ENCODE measurements at regions not wholly inside any gene's neighbourhood (a gene's known extent, or its start where the extent isn't known, plus 50 kb on each side); places are given as distances from the start of the nearest gene placed in this dataset.

DNA sequence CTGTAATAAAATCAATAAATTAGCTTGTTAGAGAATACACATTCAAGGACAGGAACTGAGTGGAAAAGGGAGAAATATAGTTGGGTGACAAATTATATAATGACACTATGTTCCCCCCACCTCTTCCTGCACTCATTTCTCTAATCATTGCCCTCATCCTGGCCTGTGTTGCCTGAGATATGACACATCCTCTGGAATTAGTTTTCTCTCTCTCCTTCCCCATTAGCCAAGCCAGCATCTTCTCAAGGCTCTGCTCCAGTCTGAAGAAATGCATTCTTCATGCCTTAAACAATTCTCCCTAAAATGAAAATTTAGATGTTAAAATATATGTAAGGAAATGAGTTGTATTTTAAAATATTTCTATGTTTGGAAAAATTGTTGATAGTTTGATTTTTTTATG is 280.3 kb downstream of the POU4F1 start:
- Histone ChIP-seq H3K27ac (ENCODE audit: low read depth, low read length) (no peak overlapping the region), H3K9me3 (ENCODE audit: control insufficient read depth, insufficient read depth, low read length) (no peaks in the 10 kb centered on the region), H3K4me3 (ENCODE audit: low read depth, low read length) (no peak overlapping the region), H3K4me1 (ENCODE audit: control insufficient read depth, insufficient read depth, low read length) (no peaks in the 10 kb centered on the region), H3K27me3 (ENCODE audit: control insufficient read depth, insufficient read depth, low read length) (no peaks in the 10 kb centered on the region), H3K36me3 (ENCODE audit: control insufficient read depth, insufficient read depth, low read length) (no peaks in the 10 kb centered on the region)
- no peak for DNase-seq (ENCODE audit: low read depth in 4 of 6, low spot score in 6 of 6)

DNA sequence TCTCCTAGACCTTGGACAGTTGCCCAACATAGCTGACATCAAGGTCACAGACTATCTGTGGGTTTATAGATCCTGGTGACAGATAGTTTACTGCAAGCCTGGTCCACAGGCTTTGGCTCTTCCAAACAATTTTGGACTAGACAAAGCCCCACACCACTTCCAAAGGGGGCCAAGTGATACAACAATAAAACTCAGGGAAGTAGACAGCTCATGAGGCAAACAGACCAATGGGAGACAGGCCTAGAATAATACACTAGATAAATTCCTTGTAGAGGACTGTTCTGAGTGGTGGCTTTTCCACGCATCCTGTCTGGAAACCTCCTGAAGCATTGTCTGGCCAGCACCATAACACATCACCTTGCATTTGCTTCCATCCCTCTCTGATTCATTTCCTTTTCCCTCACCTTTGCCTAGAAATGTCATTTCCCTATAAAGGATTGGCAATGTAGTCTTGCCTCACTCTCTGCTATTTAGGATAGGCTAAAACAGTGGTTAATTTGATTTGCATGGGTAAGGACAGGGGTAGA is 284.2 kb downstream of the POU4F1 start:
- no peaks in the 10 kb centered on the region for H3K9me3 ChIP-seq (ENCODE audit: control insufficient read depth, insufficient read depth, low read length)
- H3K4me3 ChIP-seq (ENCODE audit: low read depth, low read length), result no peak overlapping the region
- H3K36me3 ChIP-seq (ENCODE audit: control insufficient read depth, insufficient read depth, low read length), result no peaks in the 10 kb centered on the region
- no peak for DNase-seq (ENCODE audit: low read depth in 4 of 6, low spot score in 6 of 6)
- H3K27me3 ChIP-seq (ENCODE audit: control insufficient read depth, insufficient read depth, low read length), result no peaks in the 10 kb centered on the region
- H3K4me1 ChIP-seq (ENCODE audit: control insufficient read depth, insufficient read depth, low read length), result no peaks in the 10 kb centered on the region
- no peak overlapping the region for H3K27ac ChIP-seq (ENCODE audit: low read depth, low read length)
- 83% methylated on average over 1 of the region's 1 CpG for WGBS (ENCODE audit: insufficient coverage)

DNA sequence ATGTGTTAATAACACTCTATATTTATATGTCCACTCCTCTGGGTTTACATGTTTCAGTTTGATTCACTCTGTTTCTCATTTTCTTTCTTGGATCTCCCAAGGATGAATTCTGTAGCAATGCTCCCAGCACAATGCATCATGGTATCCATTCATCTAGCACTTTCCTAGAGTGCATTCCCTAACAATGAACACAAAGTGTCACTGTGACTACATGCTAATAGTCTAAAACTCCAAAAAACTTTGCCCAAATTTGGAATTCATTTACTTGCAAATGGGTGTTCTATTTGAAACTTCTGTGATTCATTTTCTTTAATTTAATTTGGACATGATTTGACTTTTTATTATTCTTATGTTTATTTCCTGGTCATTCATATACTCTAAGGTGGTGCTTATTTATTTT is 286.3 kb downstream of the POU4F1 start:
- Histone ChIP-seq H3K4me3 (ENCODE audit: low read depth, low read length) (no peak overlapping the region), H3K27me3 (ENCODE audit: control insufficient read depth, insufficient read depth, low read length) (no peaks in the 10 kb centered on the region), H3K9me3 (ENCODE audit: control insufficient read depth, insufficient read depth, low read length) (no peaks in the 10 kb centered on the region), H3K27ac (ENCODE audit: low read depth, low read length) (no peak overlapping the region), H3K36me3 (ENCODE audit: control insufficient read depth, insufficient read depth, low read length) (no peaks in the 10 kb centered on the region), H3K4me1 (ENCODE audit: control insufficient read depth, insufficient read depth, low read length) (no peaks in the 10 kb centered on the region)
- DNase-seq (ENCODE audit: low read depth in 4 of 6, low spot score in 6 of 6), result peak in 4 of 6 donors; percentile 17 to 81 (median 36)

DNA sequence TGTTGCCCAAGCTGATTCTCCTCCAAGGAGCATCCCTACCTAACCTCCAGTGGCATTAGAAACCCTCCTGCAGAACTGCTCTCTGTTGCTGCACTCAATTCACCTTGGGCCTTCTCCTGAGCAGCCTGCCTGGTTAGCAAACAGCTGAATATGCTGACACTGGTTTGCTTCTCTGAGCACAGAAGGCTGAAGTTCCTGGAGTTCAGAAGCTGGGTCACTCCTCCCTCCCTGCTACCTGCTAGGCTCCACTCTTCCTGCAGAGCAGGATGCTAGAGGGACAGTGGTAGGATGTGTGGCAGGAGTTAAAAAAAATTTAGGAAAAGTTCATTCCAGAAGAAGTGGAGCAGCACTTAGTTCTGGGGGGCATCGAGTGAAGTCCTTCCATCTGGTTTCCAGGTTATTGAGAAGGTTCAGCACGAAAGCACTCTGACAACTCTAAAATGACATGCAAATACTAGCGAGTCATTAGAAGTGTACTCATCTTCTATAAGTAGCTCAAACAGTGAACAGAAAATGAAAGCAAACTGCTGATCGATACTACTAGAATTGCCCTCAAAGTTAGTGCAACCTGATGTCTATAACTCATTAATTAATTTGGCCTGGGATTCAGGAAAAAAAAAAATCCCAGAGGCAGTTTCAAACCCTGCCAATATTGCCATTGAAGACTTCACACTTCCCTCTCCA is 293.7 kb downstream of the POU4F1 start:
- Histone ChIP-seq H3K27ac (ENCODE audit: low read depth, low read length) (no peak overlapping the region), H3K4me3 (ENCODE audit: low read depth, low read length) (no peak overlapping the region), H3K4me1 (ENCODE audit: control insufficient read depth, insufficient read depth, low read length) (no peaks in the 10 kb centered on the region), H3K9me3 (ENCODE audit: control insufficient read depth, insufficient read depth, low read length) (no peaks in the 10 kb centered on the region), H3K36me3 (ENCODE audit: control insufficient read depth, insufficient read depth, low read length) (no peaks in the 10 kb centered on the region), H3K27me3 (ENCODE audit: control insufficient read depth, insufficient read depth, low read length) (no peaks in the 10 kb centered on the region)
- 89% methylated on average over 3 of the region's 4 CpGs for WGBS (ENCODE audit: insufficient coverage)
- DNase-seq (ENCODE audit: low read depth in 4 of 6, low spot score in 6 of 6), result no peak

DNA sequence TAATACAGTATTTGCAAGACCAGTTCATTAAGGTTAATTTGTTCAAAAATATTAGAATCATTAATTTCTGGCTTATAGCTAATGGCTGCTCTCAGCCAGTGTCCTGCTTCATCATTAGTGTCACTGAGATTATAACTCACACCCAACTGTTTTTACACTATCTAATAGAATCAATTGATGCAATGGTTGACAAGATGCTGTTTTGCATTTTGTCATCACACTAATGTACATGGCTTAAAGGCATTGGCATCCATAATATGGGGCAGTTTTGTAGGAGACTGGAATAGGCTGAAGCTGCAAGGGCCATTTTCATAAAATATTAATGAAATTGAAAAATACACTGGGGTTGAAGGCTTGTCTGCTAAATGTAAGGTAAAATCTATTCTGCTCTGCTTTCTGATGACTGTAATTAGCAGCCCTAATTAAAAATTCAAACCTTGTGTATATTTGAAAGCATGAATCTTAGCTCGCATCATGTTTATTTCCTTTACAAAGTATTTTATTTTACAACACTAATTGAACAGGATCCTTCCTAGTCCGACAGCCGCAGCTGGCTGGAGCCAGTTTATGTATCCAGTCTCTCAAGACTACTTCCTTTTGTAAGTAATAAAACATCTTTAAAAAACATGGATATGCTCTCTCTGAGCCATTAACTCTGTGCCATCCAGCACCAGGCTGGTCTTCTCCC is 296.7 kb downstream of the POU4F1 start:
- WGBS (ENCODE audit: insufficient coverage), result no CpG with 5 or more reads among the region's 3 CpGs
- H3K9me3 ChIP-seq (ENCODE audit: control insufficient read depth, insufficient read depth, low read length), result no peaks in the 10 kb centered on the region
- no peak overlapping the region for H3K4me3 ChIP-seq (ENCODE audit: low read depth, low read length)
- H3K27me3 ChIP-seq (ENCODE audit: control insufficient read depth, insufficient read depth, low read length), result no peaks in the 10 kb centered on the region
- H3K36me3 ChIP-seq (ENCODE audit: control insufficient read depth, insufficient read depth, low read length), result no peaks in the 10 kb centered on the region
- no peak overlapping the region for H3K27ac ChIP-seq (ENCODE audit: low read depth, low read length)
- peak in 1 of 6 donors; percentile 52 for DNase-seq (ENCODE audit: low read depth in 4 of 6, low spot score in 6 of 6)
- no peaks in the 10 kb centered on the region for H3K4me1 ChIP-seq (ENCODE audit: control insufficient read depth, insufficient read depth, low read length)

DNA sequence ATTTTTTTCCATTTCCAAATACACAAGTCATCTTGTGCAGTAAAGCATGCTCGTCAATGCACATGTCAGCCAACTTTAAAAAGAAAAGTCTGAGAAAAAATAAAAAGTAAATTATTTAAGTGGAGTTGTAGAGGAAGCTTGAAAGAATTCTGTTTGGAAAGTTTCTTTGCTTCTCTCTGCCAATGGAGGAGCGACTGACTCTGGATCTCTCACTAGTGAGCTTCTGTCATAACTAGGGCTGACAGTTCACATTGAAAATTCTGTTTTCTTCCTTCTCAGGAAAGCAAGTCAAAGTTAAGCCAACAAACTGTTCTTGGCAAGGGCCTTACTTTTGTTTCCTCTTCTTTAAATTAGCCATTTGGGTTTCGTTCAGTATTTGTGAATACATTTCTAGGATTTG is 298.2 kb downstream of the POU4F1 start:
- Histone ChIP-seq H3K4me3 (ENCODE audit: low read depth, low read length) (no peak overlapping the region), H3K27me3 (ENCODE audit: control insufficient read depth, insufficient read depth, low read length) (no peaks in the 10 kb centered on the region), H3K27ac (ENCODE audit: low read depth, low read length) (no peak overlapping the region), H3K4me1 (ENCODE audit: control insufficient read depth, insufficient read depth, low read length) (no peaks in the 10 kb centered on the region), H3K9me3 (ENCODE audit: control insufficient read depth, insufficient read depth, low read length) (no peaks in the 10 kb centered on the region), H3K36me3 (ENCODE audit: control insufficient read depth, insufficient read depth, low read length) (no peaks in the 10 kb centered on the region)
- WGBS (ENCODE audit: insufficient coverage), result 82% methylated on average over 1 of the region's 3 CpGs
- DNase-seq (ENCODE audit: low read depth in 4 of 6, low spot score in 6 of 6), result peak in 1 of 6 donors; percentile 78

DNA sequence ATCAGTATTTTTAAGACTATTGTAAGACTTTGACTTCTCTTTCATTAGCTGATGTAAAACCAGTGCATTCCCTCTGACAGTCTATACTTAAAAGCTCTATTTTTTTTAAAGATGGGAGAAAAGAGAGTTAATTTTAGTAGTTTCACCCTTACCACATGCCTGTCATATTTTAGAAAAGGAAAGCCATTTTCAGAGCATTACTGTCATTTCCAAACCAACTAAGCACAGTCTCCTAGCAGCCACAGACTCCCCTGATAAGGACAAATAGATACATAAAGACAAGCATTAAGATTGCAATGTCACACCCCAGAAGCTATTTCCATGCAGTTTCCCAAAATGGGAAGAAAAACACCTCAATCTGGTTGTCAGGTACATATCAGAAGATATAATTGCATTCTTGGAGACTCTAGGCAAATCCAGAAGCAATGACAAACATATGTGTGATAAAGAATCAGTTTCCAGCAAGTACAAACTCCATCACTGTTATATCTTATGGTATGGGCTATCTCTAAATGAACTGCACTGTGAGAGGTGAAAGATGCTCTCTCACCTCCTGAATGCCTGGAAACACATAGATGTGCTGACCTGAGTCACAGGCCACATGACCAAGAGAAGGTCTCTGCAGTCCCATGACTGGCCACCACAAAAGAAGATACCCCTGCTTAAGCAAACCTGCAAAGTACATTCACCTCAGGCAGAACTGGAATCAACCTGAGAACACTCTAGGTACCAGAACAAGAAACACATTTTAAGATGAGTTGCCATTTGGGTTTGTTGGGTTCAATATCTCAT is 303.3 kb downstream of the POU4F1 start:
- Histone ChIP-seq H3K9me3 (ENCODE audit: control insufficient read depth, insufficient read depth, low read length) (no peaks in the 10 kb centered on the region), H3K27ac (ENCODE audit: low read depth, low read length) (no peak overlapping the region), H3K36me3 (ENCODE audit: control insufficient read depth, insufficient read depth, low read length) (no peaks in the 10 kb centered on the region), H3K27me3 (ENCODE audit: control insufficient read depth, insufficient read depth, low read length) (no peaks in the 10 kb centered on the region), H3K4me1 (ENCODE audit: control insufficient read depth, insufficient read depth, low read length) (no peaks in the 10 kb centered on the region), H3K4me3 (ENCODE audit: low read depth, low read length) (no peak overlapping the region)
- no peak for DNase-seq (ENCODE audit: low read depth in 4 of 6, low spot score in 6 of 6)

DNA sequence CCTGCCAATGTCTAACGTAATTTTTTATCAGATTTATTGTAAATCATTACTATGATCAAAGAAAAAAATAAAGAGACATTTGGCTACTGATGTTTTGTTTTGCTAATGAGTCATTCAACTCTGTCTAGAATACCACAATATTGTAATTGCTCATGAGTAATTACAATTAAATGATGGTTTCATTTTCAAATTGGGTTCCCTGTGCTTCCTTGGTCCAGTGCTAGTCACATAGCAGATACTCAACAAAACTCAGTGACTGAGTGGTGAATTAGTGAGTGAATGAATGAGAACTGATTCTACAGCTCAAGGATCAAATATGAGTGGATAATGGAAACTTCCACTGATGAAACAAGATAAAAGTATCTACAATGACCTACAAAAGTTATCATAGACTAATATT is 304.7 kb downstream of the POU4F1 start:
- Histone ChIP-seq H3K36me3 (ENCODE audit: control insufficient read depth, insufficient read depth, low read length) (no peaks in the 10 kb centered on the region), H3K9me3 (ENCODE audit: control insufficient read depth, insufficient read depth, low read length) (no peaks in the 10 kb centered on the region), H3K4me3 (ENCODE audit: low read depth, low read length) (no peak overlapping the region), H3K27ac (ENCODE audit: low read depth, low read length) (no peak overlapping the region), H3K4me1 (ENCODE audit: control insufficient read depth, insufficient read depth, low read length) (no peaks in the 10 kb centered on the region), H3K27me3 (ENCODE audit: control insufficient read depth, insufficient read depth, low read length) (no peaks in the 10 kb centered on the region)
- WGBS (ENCODE audit: insufficient coverage), result no CpG with 5 or more reads among the region's 1 CpG
- no peak for DNase-seq (ENCODE audit: low read depth in 4 of 6, low spot score in 6 of 6)

DNA sequence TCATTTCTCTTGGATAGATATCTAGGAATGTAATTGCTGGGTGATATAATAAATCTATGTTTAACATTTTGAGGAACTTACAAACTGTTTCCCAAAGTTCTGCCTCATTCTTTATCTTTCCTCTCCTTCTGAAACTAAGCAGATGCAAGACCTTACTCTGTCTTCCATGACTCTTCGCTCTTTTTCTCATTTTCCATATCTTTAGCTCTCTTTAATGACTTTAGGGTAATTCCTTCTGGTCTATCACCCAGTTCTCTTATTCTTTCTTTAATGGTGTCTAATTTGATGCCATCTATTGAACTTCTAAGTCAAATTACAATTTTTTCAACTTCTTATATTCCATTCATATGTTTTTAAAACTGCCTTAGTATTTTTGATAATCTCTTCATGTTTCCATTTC is 316.6 kb downstream of the POU4F1 start:
- WGBS (ENCODE audit: insufficient coverage), result no CpG with 5 or more reads among the region's 1 CpG
- Histone ChIP-seq H3K4me1 (ENCODE audit: control insufficient read depth, insufficient read depth, low read length) (no peaks in the 10 kb centered on the region), H3K4me3 (ENCODE audit: low read depth, low read length) (no peak overlapping the region), H3K27ac (ENCODE audit: low read depth, low read length) (no peak overlapping the region), H3K36me3 (ENCODE audit: control insufficient read depth, insufficient read depth, low read length) (no peaks in the 10 kb centered on the region), H3K27me3 (ENCODE audit: control insufficient read depth, insufficient read depth, low read length) (no peaks in the 10 kb centered on the region), H3K9me3 (ENCODE audit: control insufficient read depth, insufficient read depth, low read length) (peaks cover 1% of the 10 kb centered on the region)
- DNase-seq (ENCODE audit: low read depth in 4 of 6, low spot score in 6 of 6), result no peak

All from spinal cord (tissue), 9 donors.